Liver (tissue), 8 donors: ENCODE measurements at regions not wholly inside any gene's neighbourhood (a gene's known extent, or its start where the extent isn't known, plus 50 kb on each side); places are given as distances from the start of the nearest gene placed in this dataset.

Experiments used
- DNase-seq: peaks from one replicate; pipeline ENCODE4 v3.0.0-alpha.2; 2017; ENCODE audit warnings: low spot score
- H3K27ac ChIP-seq, 2 donors: one replicate each; pipeline ENCODE4 v1.7.0; 2013; ENCODE audit warnings: inconsistent platforms in 2 of 2, low read length in 2 of 2, control low read depth in 1 of 2, low read depth in 1 of 2, mild to moderate bottlenecking in 1 of 2
- H3K27me3 ChIP-seq, 4 donors: one replicate each; pipeline versions ENCODE4 v1.6.1 to v1.7.0; 2013; ENCODE audit warnings: low read length in 3 of 4, inconsistent platforms in 1 of 4, mild to moderate bottlenecking in 1 of 4, moderate library complexity in 1 of 4; ENCODE audit not compliant: control insufficient read depth in 4 of 4, insufficient read depth in 4 of 4
- H3K36me3 ChIP-seq, 4 donors: one replicate each; pipeline versions ENCODE4 v1.6.1 to v1.7.0; 2013; ENCODE audit warnings: low read length in 3 of 4, mild to moderate bottlenecking in 3 of 4, low read depth in 1 of 4, moderate library complexity in 1 of 4; ENCODE audit not compliant: control insufficient read depth in 4 of 4, insufficient read depth in 3 of 4
- H3K4me1 ChIP-seq, 4 donors: one replicate each; pipeline versions ENCODE4 v1.6.1 to v1.7.0; 2013; ENCODE audit warnings: low read length in 3 of 4, mild to moderate bottlenecking in 3 of 4, moderate library complexity in 1 of 4; ENCODE audit not compliant: control insufficient read depth in 4 of 4, insufficient read depth in 4 of 4
- H3K4me3 ChIP-seq, 3 donors: one replicate each; pipeline versions ENCODE4 v1.6.1 to v1.7.0; 2013; ENCODE audit warnings: low read length in 3 of 3, control low read depth in 1 of 3, low read depth in 1 of 3, mild to moderate bottlenecking in 1 of 3
- H3K9ac ChIP-seq, 2 donors: one replicate each; pipeline ENCODE4 v1.7.0; 2013; ENCODE audit warnings: low read length in 2 of 2, mild to moderate bottlenecking in 2 of 2, moderate library complexity in 2 of 2, control low read depth in 1 of 2, low read depth in 1 of 2
- H3K9me3 ChIP-seq, 4 donors: one replicate each; pipeline versions ENCODE4 v1.6.1 to v1.7.0; 2013; ENCODE audit warnings: low read length in 3 of 4; ENCODE audit not compliant: control insufficient read depth in 4 of 4
- ATF3 ChIP-seq: IDR thresholded peaks from 2 replicates; pipeline ENCODE4 v1.6.1; 2016; ENCODE audit warnings: antibody characterized with exemption
- EGR1 ChIP-seq, 2 donors: IDR thresholded peaks; 2 replicates each; pipeline ENCODE4 v1.6.1; 2016 to 2018; ENCODE audit warnings: antibody characterized with exemption in 2 of 2, low read depth in 2 of 2
- FOXA2 ChIP-seq: IDR thresholded peaks from 2 replicates; pipeline ENCODE4 v1.6.1; 2016; ENCODE audit warnings: antibody characterized with exemption
- GABPA ChIP-seq, 2 donors: IDR thresholded peaks in 1 of 2; conservative IDR thresholded peaks in 1 of 2; 2 replicates each; pipeline ENCODE4 v1.6.1; 2016; ENCODE audit warnings: antibody characterized with exemption in 2 of 2, mild to moderate bottlenecking in 1 of 2, moderate library complexity in 1 of 2
- HNF4A ChIP-seq, 2 donors: conservative IDR thresholded peaks; 2 replicates each; pipeline ENCODE4 v1.6.1; 2016; ENCODE audit warnings: antibody characterized with exemption in 2 of 2, mild to moderate bottlenecking in 2 of 2
- HNF4G ChIP-seq: IDR thresholded peaks from 2 replicates; pipeline ENCODE4 v1.6.1; 2016; ENCODE audit warnings: antibody characterized with exemption
- NR2F2 ChIP-seq: IDR thresholded peaks from 2 replicates; pipeline ENCODE4 v1.6.1; 2016; ENCODE audit warnings: antibody characterized with exemption
- RAD21 ChIP-seq, 2 donors: IDR thresholded peaks; 2 replicates each; pipeline ENCODE4 v1.6.1; 2016; ENCODE audit warnings: antibody characterized with exemption in 2 of 2, mild to moderate bottlenecking in 2 of 2
- RXRA ChIP-seq, 2 donors: IDR thresholded peaks; 2 replicates each; pipeline ENCODE4 v1.6.1; 2017 to 2018; ENCODE audit warnings: antibody characterized with exemption in 2 of 2, mild to moderate bottlenecking in 1 of 2
- TAF1 ChIP-seq: conservative IDR thresholded peaks from 2 replicates; pipeline ENCODE4 v1.6.1; 2016; ENCODE audit warnings: antibody characterized with exemption, mild to moderate bottlenecking
- YY1 ChIP-seq: IDR thresholded peaks from 2 replicates; pipeline ENCODE4 v1.6.1; 2016; ENCODE audit warnings: antibody characterized with exemption, mild to moderate bottlenecking
- ZBTB33 ChIP-seq: IDR thresholded peaks from 2 replicates; pipeline ENCODE4 v1.6.1; 2016; ENCODE audit warnings: antibody characterized with exemption
- WGBS: extraction: QIAGEN DNeasy Blood & Tissue Kit; methylation state at CpG from one replicate; pipeline ENCODE4 v1.1.7; 2013; 5-methylcytosine and 5-hydroxymethylcytosine counted together
- TF ChIP-seq, protein P1 (sequence below): fragments of 150-350 bp; IDR thresholded peaks from 2 replicates; pipeline ENCODE4 v1.5.1; 2017; ENCODE audit warnings: improper control_type of control experiment, low read depth, low read length; ENCODE audit not compliant: missing input control
- TF ChIP-seq, protein P2 (sequence below): IDR thresholded peaks from 2 replicates; pipeline ENCODE4 v1.6.1; 2016; ENCODE audit warnings: antibody characterized with exemption
- TF ChIP-seq, protein P3 (sequence below): IDR thresholded peaks from 2 replicates; pipeline ENCODE4 v1.6.1; 2016; ENCODE audit warnings: antibody characterized with exemption, mild to moderate bottlenecking
- donor health status: healthy.
- donor health status: healthy.
- donor health status: healthy.
- donor health status: healthy.
- donor health status: healthy.

- TF ChIP-seq, protein P1, sequence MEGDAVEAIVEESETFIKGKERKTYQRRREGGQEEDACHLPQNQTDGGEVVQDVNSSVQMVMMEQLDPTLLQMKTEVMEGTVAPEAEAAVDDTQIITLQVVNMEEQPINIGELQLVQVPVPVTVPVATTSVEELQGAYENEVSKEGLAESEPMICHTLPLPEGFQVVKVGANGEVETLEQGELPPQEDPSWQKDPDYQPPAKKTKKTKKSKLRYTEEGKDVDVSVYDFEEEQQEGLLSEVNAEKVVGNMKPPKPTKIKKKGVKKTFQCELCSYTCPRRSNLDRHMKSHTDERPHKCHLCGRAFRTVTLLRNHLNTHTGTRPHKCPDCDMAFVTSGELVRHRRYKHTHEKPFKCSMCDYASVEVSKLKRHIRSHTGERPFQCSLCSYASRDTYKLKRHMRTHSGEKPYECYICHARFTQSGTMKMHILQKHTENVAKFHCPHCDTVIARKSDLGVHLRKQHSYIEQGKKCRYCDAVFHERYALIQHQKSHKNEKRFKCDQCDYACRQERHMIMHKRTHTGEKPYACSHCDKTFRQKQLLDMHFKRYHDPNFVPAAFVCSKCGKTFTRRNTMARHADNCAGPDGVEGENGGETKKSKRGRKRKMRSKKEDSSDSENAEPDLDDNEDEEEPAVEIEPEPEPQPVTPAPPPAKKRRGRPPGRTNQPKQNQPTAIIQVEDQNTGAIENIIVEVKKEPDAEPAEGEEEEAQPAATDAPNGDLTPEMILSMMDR, result no peak
- TF ChIP-seq HNF4A (conservative IDR thresholded peaks at IDR 0.05) (no peak), GABPA (IDR thresholded peaks at IDR 0.05 in 1 of 2, conservative IDR thresholded peaks at IDR 0.05 in 1 of 2) (no peak), YY1 (no peak), ATF3 (no peak), TAF1 (no peak), RAD21 (IDR thresholded peaks at IDR 0.05) (no peak)
- TF ChIP-seq, protein P2, sequence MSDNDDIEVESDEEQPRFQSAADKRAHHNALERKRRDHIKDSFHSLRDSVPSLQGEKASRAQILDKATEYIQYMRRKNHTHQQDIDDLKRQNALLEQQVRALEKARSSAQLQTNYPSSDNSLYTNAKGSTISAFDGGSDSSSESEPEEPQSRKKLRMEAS, result no peak
These were observed 1443.4 kb downstream of the ARAP2 start (continued) for GRCh38 chr4:34800953-34801352.

DNA sequence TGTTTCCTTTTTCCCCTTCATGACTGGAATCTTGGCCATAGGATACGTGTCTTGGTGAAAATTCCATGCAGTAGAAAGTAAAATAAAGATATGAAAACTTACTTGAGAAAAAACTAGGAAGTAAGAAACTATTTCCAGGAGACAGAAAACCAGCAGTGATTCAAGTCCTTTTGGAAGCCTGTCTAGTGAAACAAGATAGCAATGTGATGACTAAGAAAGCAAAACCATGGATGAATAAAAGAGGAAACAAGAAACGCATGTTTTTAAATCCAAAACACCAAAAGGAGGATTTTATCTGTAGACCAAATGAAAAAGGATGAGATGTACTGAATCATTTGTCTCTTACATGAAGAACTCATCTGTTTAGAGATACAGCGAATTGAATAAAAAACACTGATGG, 1430.0 kb downstream of the ARAP2 start:
- Histone ChIP-seq H3K9ac (no peak overlapping the region), H3K4me3 (no peak overlapping the region), H3K9me3 (peaks cover 0 to 3% (median 0%) of the 10 kb centered on the region in 4 donors), H3K36me3 (no peaks in the 10 kb centered on the region), H3K27ac (no peak overlapping the region), H3K4me1 (no peaks in the 10 kb centered on the region), H3K27me3 (no peaks in the 10 kb centered on the region)
- TF ChIP-seq YY1 (no peak), NR2F2 (no peak), RXRA (IDR thresholded peaks at IDR 0.05) (no peak), ZBTB33 (no peak), EGR1 (IDR thresholded peaks at IDR 0.05; ENCODE audit: low read depth in 2 of 2) (no peak), HNF4G (no peak), RAD21 (IDR thresholded peaks at IDR 0.05) (no peak), FOXA2 (no peak), TAF1 (no peak), GABPA (IDR thresholded peaks at IDR 0.05 in 1 of 2, conservative IDR thresholded peaks at IDR 0.05 in 1 of 2) (no peak)
- TF ChIP-seq, protein P2, result no peak
- TF ChIP-seq, protein P1, result no peak
- TF ChIP-seq, protein P3, sequence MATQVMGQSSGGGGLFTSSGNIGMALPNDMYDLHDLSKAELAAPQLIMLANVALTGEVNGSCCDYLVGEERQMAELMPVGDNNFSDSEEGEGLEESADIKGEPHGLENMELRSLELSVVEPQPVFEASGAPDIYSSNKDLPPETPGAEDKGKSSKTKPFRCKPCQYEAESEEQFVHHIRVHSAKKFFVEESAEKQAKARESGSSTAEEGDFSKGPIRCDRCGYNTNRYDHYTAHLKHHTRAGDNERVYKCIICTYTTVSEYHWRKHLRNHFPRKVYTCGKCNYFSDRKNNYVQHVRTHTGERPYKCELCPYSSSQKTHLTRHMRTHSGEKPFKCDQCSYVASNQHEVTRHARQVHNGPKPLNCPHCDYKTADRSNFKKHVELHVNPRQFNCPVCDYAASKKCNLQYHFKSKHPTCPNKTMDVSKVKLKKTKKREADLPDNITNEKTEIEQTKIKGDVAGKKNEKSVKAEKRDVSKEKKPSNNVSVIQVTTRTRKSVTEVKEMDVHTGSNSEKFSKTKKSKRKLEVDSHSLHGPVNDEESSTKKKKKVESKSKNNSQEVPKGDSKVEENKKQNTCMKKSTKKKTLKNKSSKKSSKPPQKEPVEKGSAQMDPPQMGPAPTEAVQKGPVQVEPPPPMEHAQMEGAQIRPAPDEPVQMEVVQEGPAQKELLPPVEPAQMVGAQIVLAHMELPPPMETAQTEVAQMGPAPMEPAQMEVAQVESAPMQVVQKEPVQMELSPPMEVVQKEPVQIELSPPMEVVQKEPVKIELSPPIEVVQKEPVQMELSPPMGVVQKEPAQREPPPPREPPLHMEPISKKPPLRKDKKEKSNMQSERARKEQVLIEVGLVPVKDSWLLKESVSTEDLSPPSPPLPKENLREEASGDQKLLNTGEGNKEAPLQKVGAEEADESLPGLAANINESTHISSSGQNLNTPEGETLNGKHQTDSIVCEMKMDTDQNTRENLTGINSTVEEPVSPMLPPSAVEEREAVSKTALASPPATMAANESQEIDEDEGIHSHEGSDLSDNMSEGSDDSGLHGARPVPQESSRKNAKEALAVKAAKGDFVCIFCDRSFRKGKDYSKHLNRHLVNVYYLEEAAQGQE, result no peak
- WGBS, result 75% methylated on average over 3 of the region's 3 CpGs
- no peak for DNase-seq
